GM18520 (cell line): ENCODE measurements at regions not wholly inside any gene's neighbourhood (a gene's known extent, or its start where the extent isn't known, plus 50 kb on each side); places are given as distances from the start of the nearest gene placed in this dataset.
"Not testable (repeated sequence)": the region's sequence is repeated elsewhere in the genome, so short reads cannot be mapped to it uniquely, and the experiment has no call there.

ENCODE experiments used
- ATAC-seq: cut with Tn5 transposase; IDR thresholded peaks from one replicate; pipeline ENCODE4 v1.9.1; 2021; ENCODE audit not compliant: unreplicated experiment

DNA sequence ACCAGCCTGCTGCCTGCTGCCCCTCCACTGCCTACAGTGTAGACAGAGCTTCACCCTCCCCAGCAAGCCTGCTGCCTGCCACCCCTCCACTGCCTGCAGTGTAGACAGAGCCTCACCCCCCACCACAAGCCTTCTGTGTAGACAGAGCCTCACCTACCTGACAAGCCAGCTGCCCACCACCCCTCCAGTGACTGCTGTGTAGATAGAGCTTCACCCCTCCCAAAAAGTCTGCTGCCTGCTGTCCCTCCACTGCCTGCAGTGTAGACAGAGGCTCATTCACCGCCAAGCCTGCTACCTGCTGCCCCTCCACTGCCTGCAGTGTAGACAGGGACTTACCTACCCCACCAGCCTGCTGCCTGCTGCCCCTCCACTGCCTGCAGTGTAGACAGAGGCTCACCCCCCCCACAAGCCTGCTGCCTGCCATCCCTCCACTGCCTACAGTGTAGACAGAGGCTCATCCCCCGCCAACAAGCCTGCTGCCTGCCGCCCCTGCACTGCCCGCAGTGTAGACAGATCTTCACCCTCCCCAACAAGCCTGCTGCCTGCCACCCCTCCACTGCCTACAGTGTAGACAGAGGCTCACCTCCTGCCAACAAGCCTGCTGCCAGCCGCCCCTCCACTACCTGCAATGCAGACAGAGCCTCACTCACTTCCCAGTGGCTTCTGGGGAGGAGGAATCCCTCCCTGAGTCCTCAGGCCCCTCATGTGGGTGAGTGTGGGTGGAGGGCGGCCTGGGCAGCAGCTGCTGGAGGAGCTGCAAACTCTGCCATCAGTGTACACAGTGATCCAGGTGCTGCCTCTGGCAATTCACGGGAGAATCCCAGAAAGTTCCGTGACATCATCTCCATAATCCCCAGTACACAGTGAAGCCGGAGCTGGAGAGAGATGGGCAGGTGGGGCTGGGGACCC, 140.9 kb downstream of the DLL1 start:
- ATAC-seq, result no peak

DNA sequence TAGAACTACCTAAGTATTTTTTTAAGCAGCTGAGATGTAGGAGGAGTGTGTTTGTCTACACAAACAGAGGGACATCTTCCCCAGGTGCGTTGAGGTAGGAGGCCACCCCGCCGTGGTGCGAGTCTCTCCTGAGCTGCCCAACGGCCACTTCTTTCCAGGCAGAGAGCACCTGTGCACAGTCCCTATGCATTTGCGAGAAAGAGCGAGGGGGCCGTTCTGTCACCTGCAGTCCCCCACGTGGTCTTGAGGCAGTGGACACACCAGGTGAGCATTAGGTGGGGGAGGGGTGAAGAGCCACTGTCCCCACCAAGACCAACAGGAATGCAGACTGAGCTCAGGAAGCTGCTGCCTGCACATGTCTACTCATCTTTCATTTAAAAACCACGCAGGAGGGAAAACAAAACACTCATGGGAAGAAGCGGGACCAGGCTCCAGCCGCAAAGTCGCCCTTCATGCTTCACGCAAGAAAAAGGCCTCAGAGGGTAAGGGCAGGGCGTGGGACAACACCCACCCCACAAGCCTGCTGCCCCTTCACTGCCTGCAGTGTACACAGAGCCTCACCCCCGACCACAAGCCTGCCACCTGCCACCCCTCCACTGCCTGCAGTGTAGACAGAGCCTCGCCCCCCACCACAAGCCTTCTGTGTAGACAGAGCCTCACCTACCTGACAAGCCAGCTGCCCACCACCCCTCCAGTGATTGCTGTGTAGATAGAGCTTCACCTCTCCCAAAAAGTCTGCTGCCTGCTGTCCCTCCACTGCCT, 142.0 kb downstream of the DLL1 start:
- no peak for ATAC-seq

DNA sequence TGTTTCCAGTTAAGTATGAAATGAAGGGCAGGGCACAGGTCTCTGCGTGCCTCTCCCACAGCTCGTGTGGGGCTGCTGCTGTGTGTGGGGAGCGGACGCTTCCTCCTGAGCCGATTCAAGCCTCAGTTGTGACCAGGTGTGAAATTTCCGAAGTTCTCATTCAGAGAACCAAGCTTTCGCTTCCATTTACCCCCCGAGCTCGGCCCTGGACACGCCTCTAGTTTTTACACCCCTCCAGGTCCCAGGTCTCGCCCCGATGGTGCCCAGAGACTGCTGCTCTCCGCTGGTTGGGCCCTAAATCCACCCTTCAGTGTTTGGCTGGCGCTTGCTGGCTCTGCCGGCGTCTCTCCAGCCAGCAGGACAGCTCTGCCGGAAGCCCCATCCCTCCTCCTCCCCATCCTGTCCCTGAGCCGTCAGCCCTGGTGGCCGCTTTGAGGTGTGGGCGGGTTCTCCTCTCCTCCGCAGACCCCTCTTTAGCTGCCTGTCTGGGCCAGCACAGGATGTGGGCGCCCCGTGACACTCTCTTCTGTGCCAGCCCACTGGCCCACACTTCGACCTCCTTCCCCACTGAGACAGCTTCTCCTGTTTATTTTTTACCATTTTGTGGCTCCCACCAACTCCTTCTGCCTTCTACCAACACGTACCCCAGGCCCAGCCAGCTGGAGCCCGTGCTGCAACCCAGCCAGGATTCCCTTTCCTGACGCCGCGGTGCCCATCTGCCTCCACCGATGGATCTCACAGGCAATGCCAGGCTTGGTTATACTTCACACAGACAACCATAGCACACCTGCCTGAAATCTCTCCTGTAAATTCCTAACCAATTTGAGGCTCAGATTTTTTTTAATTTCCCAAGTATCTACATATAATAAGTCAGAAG, 142.8 kb downstream of the DLL1 start:
- ATAC-seq, result no peak

- no peak for ATAC-seq
These were observed 143.7 kb downstream of the DLL1 start for GRCh38 chr6:170147056-170147787.

DNA sequence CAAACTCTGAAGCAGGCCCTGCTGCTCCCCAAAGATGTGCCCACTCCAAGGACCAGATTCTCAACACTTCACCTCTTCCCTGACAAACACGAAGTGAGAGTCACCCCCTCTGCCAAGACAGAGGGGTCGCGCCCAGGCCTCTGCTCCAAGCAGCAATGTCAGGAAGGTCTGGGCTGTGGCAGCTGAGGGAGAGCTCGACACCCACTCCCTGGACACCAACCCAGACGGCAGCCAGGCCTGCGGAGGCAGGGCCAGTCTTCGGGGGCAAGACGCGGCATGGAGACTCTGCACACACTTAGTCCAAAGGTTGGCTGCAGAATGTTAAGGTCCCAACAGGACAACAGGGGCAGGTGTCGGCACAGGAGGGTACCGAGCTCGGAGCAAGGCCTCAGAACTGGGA, 144.2 kb downstream of the DLL1 start:
- no peak for ATAC-seq

DNA sequence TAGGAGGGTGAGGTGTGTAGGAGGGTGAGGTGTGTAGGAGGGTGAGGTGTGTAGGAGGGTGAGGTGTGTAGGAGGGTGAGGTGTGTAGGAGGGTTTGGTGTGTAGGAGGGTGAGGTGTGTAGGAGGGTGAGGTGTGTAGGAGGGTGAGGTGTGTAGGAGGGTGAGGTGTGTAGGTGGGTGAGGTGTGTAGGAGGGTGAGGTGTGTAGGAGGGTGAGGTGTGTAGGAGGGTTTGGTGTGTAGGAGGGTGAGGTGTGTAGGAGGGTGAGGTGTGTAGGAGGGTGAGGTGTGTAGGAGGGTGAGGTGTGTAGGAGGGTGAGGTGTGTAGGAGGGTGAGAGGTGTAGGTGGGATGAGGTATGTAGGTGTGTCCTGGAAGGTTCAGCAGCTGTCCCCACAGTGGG, 144.7 kb downstream of the DLL1 start:
- not testable (repeated sequence) for ATAC-seq

DNA sequence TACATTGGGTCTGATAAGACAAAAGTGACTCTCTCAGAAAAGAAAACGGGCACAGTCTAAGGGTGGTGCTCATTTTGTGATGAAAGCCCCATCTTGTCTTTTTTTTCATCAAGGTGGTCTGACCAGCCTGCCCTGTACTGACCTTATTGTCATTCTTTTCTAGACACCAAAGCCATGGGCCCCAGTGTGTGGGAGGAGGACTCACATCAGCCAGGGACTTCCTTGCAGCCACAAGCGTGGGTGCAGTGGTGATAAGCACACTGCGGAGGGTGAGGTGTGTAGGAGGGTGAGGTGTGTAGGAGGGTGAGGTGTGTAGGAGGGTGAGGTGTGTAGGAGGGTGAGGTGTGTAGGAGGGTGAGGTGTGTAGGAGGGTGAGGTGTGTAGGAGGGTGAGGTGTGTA, 145.2 kb downstream of the DLL1 start:
- not testable (repeated sequence) for ATAC-seq

GRCh38 chr6:170145272-170145592, 145.6 kb downstream of the DLL1 start:
- ATAC-seq, result no peak

- no peak for ATAC-seq
These were observed 146.2 kb downstream of the DLL1 start for GRCh38 chr6:170144571-170145271.

GRCh38 chr6:170143401-170144150, 147.3 kb downstream of the DLL1 start:
- ATAC-seq, result no peak

DNA sequence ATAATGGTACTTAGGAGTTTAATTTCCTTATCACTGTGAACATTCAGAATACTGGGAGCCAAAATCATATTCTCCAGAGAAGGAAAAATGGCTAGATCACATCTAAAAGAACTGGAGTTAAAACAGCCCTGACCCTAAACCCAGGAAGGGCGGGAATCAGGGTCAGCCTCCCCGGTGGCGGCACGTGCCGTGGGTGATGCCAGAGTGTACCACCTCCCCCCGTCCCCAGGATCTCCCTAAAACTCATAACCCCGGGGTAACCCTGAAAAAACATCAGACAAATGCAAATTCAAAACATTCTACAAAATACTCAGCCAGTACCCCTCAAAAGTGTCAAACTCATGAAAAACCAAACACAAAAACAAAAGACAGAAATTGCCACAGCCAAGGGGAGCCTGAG, 148.3 kb downstream of the DLL1 start:
- no peak for ATAC-seq

- ATAC-seq, result not testable (repeated sequence)
These were observed 149.8 kb downstream of the DLL1 start for GRCh38 chr6:170141061-170141460.

DNA sequence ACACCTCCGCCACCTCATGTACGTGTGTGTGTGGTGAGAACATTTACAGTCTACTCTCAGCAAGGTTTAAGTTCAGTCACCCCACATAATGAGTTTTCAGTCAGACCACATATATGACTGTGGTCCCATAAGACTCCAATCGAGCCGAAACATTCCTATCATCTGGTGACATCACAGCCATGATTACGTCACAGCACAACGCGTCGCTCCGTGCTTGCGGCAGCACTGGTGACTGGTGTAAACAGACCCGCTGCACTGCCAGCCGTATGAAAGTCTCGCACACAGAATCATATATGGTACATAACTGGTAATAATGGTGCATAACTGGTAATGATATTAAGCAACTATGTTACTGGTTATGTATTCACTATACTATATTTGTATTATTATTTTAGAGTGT, 150.7 kb downstream of the DLL1 start:
- ATAC-seq, result no peak

DNA sequence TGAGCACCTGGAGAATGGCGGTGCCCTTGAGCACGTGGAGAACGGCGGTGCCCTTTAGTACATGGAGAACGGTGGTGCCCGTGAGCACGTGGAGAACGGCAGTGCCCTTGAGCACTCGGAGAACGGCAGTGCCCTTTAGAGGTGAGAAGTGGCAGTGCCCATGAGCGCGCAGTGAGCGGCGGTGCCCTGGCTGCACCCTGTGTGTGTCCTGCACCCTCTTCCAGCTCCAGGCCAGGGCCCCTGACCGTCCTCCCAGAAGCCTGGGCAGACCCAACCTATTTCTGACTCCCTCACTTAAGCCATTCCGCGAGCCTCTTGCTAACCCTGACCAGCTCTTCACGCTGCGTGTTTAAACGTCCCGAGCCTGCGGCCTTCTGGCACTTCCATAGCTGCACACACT, 151.3 kb downstream of the DLL1 start:
- ATAC-seq, result no peak

GRCh38 chr6:170139046-170139445, 151.8 kb downstream of the DLL1 start:
- ATAC-seq, result not testable (repeated sequence)

GRCh38 chr6:170137911-170138910, 152.7 kb downstream of the DLL1 start:
- no peak for ATAC-seq

GRCh38 chr6:170137176-170137891, 153.5 kb downstream of the DLL1 start:
- no peak for ATAC-seq
